H1 (cell line): ENCODE measurements at regions not wholly inside any gene's neighbourhood (a gene's known extent, or its start where the extent isn't known, plus 50 kb on each side); places are given as distances from the start of the nearest gene placed in this dataset.

Source experiments
- BRCA1 ChIP-seq: IDR thresholded peaks from 2 replicates; pipeline ENCODE4 v1.6.1; 2012; ENCODE audit warnings: low read depth, low read length, improper control_type of control experiment
- CHD7 ChIP-seq: fragments of 300-600 bp; sonication (generic); IDR thresholded peaks from 2 replicates; pipeline ENCODE4 v1.7.1; 2012; ENCODE audit warnings: low read length, moderate library complexity, mild to moderate bottlenecking, inconsistent platforms; ENCODE audit not compliant: insufficient replicate concordance
- CTBP2 ChIP-seq: IDR thresholded peaks from 2 replicates; pipeline ENCODE4 v1.7.0; 2011; ENCODE audit warnings: borderline replicate concordance, mild to moderate bottlenecking, moderate library complexity, mixed read lengths, low read length; ENCODE audit not compliant: insufficient read depth, insufficient read length
- KDM1A ChIP-seq: fragments of 200-600, 300-600 bp; sonication (generic); IDR thresholded peaks from 2 replicates; pipeline ENCODE4 v1.7.1; 2016; ENCODE audit warnings: mild to moderate bottlenecking, low read length, borderline replicate concordance

DNA sequence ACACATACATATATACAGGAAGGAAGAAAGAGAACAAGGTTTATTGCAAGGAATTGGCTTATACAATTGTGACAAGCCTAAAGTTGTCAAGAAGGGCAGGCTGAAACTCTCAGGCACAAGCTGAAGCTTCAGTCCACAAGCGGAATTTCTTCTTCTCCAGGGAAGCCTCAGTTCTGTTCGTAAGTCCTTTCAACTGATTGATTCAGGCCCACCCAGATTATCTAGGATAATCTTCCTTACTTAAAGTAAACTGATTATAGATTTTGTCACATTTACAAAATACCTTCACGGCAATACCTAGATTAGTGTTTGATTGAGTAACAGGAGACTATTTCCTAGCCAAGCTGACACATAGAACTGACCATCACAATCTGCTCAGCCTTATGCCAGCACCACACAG, 81.5 kb upstream of the TMEM260 start (continued):
- no peak for TF ChIP-seq CHD7
- TF ChIP-seq CTBP2, result no peak
- no peak for TF ChIP-seq BRCA1
- no peak for TF ChIP-seq KDM1A
